22Rv1 (cell line): ENCODE measurements at regions not wholly inside any gene's neighbourhood (a gene's known extent, or its start where the extent isn't known, plus 50 kb on each side); places are given as distances from the start of the nearest gene placed in this dataset.

Source experiments
- CTCF ChIP-seq: fragments of 450-650 bp; IDR thresholded peaks from 2 replicates; pipeline ENCODE4 v1.5.1; 2017; ENCODE audit warnings: mild to moderate bottlenecking
- ZFX ChIP-seq: fragments of 450-650 bp; IDR thresholded peaks from 2 replicates; pipeline ENCODE4 v1.6.1; 2017; ENCODE audit warnings: antibody characterized with exemption, borderline replicate concordance

GRCh38 chr2:39836638-39837037 is 57.6 kb upstream of the THUMPD2 start:
- TF ChIP-seq CTCF = no peak
- no peak for TF ChIP-seq ZFX
